ENCODE measurements at regions not wholly inside any gene's neighbourhood (a gene's known extent, or its start where the extent isn't known, plus 50 kb on each side); places are given as distances from the start of the nearest gene placed in this dataset.

DNA sequence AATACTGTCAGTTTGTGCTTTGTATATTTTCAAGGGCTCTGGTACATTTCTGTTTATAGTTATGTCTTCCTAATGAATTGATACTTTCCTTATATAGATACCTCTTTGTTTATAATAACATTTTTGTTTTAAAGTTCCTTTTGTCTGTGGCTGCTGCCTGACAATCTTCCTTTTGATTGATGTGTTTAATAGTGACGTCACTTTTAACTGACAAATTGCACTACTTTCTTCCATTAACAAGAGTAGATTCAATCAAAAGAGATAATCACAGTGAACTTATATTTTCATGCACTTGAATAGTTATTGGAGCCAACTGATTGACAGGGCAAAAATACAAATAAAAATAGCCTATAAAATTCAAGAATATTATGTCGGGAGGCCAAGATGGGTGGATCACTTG lies 371.7 kb downstream of the ANXA1 start:
- no peaks in the 10 kb centered on the region for H3K36me3 ChIP-seq (ENCODE audit: control insufficient read depth, insufficient read depth, low read length)
- DNase-seq (ENCODE audit: low read depth): no peak
- no peak overlapping the region for H3K4me3 ChIP-seq (ENCODE audit: low read depth, low read length)
- no peak for TF ChIP-seq CTCF (IDR thresholded peaks at IDR 0.05; ENCODE audit: insufficient read depth, low read length, poor library complexity, severe bottlenecking)
- no peaks in the 10 kb centered on the region for H3K27me3 ChIP-seq (ENCODE audit: control insufficient read depth, insufficient read depth, low read length)

- Histone ChIP-seq H3K36me3 (ENCODE audit: control insufficient read depth, insufficient read depth, low read length) (no peaks in the 10 kb centered on the region), H3K27me3 (ENCODE audit: control insufficient read depth, insufficient read depth, low read length) (no peaks in the 10 kb centered on the region), H3K4me3 (ENCODE audit: low read depth, low read length) (no peak overlapping the region)
- TF ChIP-seq CTCF (IDR thresholded peaks at IDR 0.05; ENCODE audit: insufficient read depth, low read length, poor library complexity, severe bottlenecking): no peak
- no peak for DNase-seq (ENCODE audit: low read depth)
Measured at GRCh38 chr9:73525350-73525749, 373.7 kb downstream of the ANXA1 start.

DNA sequence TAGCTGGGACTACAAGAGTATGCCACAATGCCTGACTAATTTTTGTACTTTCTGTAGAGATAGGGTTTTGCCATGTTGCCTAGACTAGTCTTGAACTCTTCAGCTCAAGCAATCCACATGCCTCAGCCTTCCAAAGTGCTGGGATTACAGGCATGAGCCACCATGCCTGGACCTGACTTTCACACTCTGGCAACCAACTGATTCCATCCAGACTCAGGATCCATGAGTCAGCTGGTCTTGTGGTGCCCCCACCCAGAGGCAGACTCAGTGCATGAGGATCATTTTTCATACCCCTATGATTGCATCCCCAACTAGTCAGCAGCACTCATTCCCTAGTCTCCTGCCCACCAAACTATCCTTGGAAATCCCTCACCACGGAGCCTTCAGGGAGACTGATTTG lies 375.9 kb downstream of the ANXA1 start:
- Histone ChIP-seq H3K27me3 (ENCODE audit: control insufficient read depth, insufficient read depth, low read length) (no peaks in the 10 kb centered on the region), H3K4me3 (ENCODE audit: low read depth, low read length) (no peak overlapping the region), H3K36me3 (ENCODE audit: control insufficient read depth, insufficient read depth, low read length) (no peaks in the 10 kb centered on the region)
- DNase-seq (ENCODE audit: low read depth): no peak
- no peak for TF ChIP-seq CTCF (IDR thresholded peaks at IDR 0.05; ENCODE audit: insufficient read depth, low read length, poor library complexity, severe bottlenecking)

- DNase-seq (ENCODE audit: low read depth): no peak
- Histone ChIP-seq H3K4me3 (ENCODE audit: low read depth, low read length) (no peak overlapping the region), H3K27me3 (ENCODE audit: control insufficient read depth, insufficient read depth, low read length) (no peaks in the 10 kb centered on the region), H3K36me3 (ENCODE audit: control insufficient read depth, insufficient read depth, low read length) (no peaks in the 10 kb centered on the region)
- no peak for TF ChIP-seq CTCF (IDR thresholded peaks at IDR 0.05; ENCODE audit: insufficient read depth, low read length, poor library complexity, severe bottlenecking)
Measured at GRCh38 chr9:73528926-73529325, 377.3 kb downstream of the ANXA1 start.

GRCh38 chr9:73529666-73530065 lies 378.0 kb downstream of the ANXA1 start:
- no peak overlapping the region for H3K4me3 ChIP-seq (ENCODE audit: low read depth, low read length)
- TF ChIP-seq CTCF (IDR thresholded peaks at IDR 0.05; ENCODE audit: insufficient read depth, low read length, poor library complexity, severe bottlenecking): no peak
- DNase-seq (ENCODE audit: low read depth): no peak
- H3K36me3 ChIP-seq (ENCODE audit: control insufficient read depth, insufficient read depth, low read length): no peaks in the 10 kb centered on the region
- H3K27me3 ChIP-seq (ENCODE audit: control insufficient read depth, insufficient read depth, low read length): no peaks in the 10 kb centered on the region

- H3K27me3 ChIP-seq (ENCODE audit: control insufficient read depth, insufficient read depth, low read length): no peaks in the 10 kb centered on the region
- no peak for TF ChIP-seq CTCF (IDR thresholded peaks at IDR 0.05; ENCODE audit: insufficient read depth, low read length, poor library complexity, severe bottlenecking)
- no peaks in the 10 kb centered on the region for H3K36me3 ChIP-seq (ENCODE audit: control insufficient read depth, insufficient read depth, low read length)
- DNase-seq (ENCODE audit: low read depth): no peak
- no peak overlapping the region for H3K4me3 ChIP-seq (ENCODE audit: low read depth, low read length)
Measured at GRCh38 chr9:73531051-73531532, 379.4 kb downstream of the ANXA1 start.

Measured in kidney epithelial cell (primary cell).